Inferior parietal cortex (tissue), 1 donor: ENCODE measurements at regions not wholly inside any gene's neighbourhood (a gene's known extent, or its start where the extent isn't known, plus 50 kb on each side); places are given as distances from the start of the nearest gene placed in this dataset.
"Not testable (repeated sequence)": the region's sequence is repeated elsewhere in the genome, so short reads cannot be mapped to it uniquely, and the experiment has no call there.

Experiments
- DNase-seq: peaks from one replicate; pipeline ENCODE4 v3.0.0-alpha.2; 2016; ENCODE audit errors: extremely low spot score

DNA sequence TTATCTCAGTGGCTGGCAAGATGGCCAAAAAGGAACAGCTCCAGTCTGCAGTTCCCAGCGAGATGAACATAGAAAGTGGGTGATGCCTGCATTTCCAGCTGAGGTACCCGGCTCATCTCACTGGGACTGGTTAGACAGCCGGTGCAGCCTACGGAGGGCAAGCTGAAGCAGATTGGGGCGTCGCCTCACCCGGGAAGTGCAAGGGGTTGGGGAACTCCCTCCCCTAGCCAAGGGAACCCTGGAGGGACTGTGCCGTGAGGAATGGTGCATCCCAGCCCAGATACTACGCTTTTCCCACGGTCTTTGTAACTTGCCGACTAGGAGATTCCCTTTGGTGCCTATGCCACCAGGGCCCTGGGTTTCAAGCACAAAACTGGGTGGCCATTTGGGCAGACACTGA lies 324.7 kb downstream of the GJA1 start:
- no peak for DNase-seq

DNA sequence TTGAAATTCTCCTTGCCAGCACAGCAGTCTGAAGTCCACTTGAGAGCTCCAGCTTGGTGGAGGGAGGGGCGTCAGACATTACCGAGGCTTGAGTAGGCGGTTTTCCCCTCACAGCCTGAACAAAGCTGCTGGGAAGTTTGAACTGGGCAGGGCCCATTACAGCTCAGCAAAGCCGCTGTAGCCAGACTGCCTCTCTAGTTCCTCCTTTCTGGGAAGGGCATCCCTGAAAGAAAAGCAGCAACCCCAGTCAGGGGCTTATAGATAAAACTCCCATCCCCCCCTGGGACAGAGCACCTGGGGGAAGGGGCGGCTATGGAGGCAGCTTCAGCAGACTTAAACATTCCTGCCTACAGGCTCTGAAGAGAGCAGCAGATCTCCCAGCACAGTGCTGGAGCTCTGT lies 325.3 kb downstream of the GJA1 start:
- DNase-seq, result no peak

DNA sequence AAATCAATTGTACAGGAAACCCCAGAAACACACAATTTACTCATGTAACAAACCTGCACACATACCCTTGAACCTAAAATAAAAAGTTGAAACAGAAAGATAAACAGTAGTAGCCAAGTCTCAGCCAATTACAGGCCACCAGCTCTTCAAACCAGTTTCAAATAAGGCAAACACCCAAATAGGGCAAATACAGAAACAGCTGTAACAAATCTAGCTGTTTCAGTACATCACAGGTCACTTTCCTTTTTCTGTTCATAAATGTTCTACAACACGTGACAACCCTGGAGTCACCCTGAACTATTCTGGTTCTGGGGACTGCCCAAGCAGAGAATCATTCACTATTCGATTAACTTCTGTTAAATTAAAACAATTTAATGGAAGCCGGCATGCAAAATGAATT lies 329.0 kb downstream of the GJA1 start:
- no peak for DNase-seq

DNA sequence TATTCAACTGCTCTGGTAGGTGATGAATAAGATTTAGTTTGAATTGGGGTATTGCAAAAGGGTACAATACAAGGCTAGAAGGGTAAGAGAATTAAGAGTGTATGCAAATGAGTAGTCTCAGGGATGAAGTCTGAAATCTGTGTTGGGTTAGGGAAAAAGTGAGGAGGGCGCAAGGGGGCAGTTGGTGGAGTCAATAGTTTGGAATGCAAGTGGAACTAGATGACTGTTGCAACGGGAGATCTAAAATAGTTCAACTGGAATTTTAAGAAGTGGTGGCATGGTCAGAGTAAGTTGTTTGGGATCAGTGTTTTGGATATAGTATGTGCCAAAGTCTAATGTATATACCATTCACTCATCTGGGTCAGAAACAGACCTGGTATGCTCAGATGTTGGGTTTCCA lies 329.6 kb downstream of the GJA1 start:
- no peak for DNase-seq

DNA sequence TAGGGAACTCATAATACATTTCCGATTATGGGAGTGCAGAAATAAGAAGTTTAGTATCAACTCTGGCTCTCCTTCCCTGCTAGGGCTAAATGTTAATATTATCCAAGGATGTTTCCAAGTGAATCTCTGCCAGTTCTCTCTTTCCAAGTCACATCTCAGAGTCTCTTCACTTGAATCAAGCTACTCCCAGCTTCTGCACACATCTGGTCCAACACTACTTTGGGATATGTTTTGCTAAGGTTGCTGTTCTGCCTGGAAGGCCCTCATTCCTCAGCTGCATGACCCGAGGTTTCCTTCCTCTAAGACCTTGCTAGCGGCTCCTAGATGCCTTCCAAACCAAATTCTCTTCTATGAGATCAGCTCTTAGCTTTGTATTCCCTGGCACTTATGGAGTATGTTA lies 331.8 kb downstream of the GJA1 start:
- no peak for DNase-seq

DNA sequence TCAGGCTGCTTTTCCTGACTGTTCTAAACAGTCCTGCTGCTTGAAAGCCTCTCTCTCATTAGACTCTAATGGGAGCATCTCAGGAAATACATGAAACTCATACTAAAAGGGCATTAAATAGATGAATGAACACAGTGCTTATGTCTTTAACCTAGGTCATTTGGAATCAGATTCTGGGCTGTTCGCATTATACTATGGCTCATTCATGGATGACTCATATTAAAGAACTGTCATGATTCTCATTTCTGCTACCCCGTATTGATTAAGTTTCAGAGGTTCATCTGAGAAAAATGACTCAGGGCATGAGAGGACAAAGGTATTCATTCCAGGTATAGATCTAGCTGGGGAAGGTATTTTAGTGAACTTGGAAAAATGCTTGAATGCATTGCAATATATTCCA lies 335.5 kb downstream of the GJA1 start:
- DNase-seq, result no peak

DNA sequence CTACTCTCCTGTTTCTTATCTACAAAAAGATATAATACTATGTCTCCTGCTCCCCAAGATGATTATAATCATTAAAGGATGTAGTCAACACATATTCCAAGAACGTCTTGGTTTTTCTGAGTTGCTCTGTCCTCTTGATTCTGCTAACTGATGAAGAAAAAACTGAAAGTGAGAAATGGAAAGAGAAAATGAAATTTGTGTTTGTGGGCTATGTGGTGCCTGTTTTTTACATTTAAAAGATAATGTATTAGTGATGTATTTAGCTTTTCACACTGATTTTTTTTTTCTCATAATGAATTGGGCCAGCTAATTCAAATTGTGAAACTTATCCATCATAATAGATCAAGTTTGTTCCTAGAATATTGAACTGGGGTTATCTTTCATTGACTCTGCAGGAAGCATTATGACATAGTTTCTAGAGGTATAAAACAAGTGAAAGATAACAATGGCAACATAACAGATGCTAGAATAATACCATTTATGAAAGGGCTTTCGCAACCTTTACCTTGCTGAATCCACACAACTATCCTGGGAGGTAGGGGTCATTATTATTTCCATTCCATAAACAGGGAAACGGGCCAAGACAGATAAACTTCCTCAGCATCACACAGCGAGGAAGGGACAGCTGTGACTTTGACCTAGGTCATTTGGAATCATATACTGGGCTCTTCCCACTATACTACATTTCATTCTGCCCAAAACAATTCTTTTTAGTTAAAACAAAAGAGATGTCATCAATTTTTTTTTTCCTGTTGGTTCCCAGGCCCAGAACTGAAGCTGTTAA lies 336.7 kb downstream of the GJA1 start:
- DNase-seq, result no peak

DNA sequence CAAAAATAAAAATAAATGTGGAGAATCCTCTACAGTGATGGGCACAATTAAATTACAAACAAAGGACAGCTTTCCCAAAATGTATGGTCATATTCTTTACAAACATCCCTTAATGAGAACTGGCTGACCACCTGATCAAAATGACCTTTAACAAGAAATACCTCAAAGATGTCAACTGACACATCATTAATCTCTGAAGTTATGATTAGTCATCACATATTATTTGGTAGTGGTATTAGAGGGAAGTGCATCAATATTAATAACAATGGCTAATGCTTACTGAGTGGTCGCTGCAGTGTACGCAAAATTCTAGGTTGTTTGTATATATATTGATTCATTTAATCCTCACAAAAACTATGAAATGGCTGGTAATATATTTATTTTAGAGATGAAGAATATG lies 340.6 kb downstream of the GJA1 start:
- no peak for DNase-seq

DNA sequence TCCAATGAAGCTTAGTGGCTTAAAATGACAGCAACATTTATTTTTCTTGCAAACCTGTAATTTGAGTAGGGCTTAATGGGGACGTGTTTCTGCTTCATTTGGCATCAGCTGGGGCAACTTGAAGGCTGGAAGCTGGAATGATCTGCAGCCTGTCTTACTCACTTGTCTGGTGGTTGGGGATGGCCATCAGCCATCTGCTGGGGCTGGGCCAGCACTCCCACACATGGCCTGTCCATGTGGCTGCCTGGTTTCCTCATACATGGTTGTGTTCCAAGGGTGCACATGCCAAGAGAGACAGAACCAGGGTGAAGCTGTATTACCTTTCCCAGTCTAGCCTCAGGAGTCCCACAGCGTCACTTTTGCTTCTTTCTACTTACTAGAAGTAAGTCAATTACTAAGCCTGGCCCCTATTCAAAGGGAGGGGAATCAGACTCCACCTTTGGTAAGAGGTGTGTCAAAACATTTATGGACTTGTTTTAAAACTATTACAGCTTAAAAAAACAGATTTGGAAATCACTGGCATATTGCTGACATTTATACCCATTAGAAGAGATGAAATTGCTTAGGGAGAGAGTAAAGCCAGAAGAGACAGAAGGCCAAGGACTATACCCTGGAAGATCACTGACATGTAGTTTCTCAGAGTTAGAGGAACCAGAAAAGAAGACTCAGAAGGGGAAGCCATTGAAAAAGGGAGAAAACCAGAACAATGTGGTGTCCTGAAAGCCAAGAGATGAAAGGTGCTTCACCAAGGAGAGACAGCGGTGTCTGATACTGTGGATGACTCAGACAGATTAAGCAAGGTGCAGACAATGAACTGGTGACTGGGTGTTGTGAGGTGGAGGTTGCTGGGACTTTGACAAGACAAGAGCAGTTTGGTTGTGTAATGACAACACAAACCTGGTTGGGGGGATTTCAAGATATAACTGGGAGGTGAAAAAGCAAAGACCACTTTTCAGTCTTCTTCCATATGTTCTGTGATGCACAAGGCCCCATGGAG lies 345.2 kb downstream of the GJA1 start:
- no peak for DNase-seq

DNA sequence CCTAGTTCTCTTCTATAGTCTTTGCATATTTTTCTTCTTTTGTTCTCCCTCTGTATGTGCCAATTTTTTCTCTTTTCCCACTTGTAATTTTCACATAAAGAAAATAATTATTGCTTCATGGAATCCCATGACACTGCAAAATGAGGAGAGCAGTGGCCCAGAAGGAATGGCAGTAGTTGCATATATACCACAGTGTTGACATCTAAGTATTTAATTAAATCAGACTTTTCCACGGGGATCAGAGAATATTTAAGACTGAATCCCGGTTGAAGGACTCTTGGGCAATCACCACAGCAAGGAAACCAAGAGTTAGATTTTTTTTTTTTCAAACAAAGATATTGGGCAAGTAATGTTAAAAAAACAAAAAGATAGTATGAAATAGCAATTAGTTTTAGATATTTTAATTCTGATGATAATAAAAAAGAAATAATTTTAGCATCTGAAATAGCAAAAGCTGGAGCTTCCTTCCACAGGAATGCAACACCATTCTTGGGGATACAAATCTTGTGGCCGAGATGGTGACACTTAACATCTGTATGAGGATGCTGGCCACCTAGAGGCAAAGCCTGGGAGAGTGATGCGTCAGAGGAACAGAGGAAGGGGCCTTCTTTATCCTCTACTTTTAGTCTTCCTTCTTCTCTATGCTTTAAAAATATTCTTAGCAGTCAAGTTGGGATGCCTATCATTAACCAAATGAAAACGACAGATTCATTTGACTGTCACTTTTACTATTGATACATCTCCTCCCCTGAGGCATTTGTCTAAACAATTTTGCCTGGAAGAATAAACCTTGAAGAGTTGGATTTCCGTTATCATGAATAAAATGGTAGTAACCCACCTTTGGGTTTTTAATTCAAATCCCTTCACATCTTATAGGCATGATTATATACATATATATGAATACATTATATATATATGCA lies 356.2 kb downstream of the GJA1 start:
- no peak for DNase-seq

DNA sequence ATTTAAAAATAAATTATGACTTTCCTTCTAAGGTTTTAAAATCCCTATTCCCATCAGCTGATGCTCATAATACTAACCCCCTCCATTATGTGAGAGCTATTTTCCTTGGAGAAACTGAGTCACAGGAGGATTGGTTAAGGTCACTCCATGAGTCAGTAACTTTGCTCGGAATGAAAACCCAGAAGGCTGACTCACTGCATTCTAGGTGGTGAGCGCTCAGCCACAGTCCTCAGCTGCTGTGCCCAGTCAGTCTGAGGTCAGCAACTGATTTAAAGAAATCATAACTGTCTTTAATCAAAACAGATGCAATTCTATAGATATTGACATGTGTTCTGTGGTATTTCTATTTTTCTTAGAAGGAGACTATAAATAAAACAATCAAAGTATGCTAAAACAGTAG lies 359.2 kb downstream of the GJA1 start:
- no peak for DNase-seq

DNA sequence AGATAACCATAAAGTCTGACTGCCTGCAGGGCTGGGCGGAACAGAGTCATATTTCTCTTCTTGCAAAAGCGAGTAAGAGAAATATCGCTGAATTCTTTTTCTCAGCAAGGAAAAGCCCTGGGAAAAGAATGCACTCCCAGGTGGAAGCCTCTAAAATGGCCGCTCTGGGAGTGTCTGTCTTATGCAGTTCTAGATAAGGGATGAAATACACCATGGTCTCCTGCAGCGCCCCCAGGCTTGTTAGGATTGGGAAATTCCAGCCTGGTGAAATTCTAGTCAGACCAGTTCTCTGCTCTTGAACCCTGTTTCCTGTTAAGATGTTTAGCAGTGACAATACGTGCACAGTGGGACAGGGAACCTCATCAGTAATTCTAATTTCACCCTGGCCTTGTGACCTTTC lies 362.2 kb downstream of the GJA1 start:
- not testable (repeated sequence) for DNase-seq

DNA sequence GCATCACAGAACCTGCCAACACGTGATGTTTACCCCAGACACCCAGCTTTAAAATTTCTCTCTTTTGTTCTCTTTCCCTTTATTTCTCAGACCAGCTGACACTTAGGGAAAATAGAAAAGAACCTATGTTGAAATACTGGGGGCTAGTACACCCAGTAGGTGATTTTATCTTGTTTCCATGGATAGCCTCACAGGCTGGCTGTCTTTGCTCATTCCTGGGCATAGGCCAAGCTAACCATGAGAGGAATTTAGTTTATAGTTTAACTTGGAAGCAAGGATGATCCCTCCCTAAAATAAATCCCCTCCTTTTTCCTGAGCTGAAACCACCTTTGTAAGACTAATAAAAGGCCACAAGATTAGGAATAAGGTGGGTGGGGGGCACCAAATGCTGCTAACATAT lies 362.7 kb downstream of the GJA1 start:
- not testable (repeated sequence) for DNase-seq

DNA sequence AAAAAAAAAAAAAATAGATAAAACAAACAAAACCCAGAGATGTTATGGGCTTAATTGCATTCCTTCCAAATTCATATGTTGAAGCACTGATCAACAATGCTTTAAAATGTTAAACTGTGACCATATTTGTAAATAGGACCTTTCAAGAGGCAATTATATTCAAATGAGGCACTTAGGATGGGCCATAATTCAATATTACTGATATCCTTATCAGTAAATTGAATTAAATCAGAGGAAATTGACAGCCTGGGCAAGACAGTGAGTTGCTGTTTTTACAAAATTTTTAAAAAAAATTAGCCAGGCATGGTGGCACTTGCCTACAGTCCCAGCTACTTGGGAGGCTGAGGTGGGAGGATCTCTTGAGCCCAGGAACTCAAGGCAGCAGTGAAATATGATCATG lies 364.1 kb downstream of the GJA1 start:
- no peak for DNase-seq

DNA sequence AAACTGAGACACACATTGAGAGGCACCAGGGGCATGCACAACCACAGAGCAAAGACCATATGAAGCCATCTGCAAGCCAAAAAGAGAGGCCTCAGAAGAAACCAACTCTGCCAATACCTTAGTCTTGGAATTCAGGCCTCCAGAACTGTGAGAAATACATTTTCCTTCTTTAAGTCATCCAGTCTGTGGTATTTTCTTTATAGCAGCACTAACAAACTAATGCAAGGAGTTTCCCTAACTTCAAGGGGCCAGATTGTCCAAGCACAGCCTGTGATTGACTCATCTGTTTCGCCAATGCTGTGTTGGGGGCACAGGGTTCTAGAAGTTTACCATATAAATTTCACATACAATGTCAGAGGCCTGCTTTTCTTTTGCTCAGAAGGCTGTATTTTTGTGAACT lies 364.6 kb downstream of the GJA1 start:
- DNase-seq, result no peak

DNA sequence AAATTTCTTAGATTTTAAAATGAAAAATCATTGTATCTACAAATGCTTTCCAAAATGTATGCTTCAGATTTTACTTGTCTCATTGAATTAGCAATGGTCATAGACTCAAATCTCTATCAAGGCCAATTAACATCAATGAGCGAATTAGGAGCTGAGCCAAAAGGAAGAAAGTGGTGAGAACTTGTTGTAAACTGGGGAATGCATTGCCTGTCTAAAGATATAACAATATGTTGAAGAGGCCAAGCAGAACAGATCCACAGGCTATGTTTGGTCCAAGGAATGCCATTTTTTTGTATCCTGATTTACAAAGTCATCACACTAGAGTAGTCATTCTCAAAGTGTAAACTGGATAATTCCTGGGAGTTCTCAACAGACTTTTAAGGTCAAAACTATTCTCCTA lies 370.7 kb downstream of the GJA1 start:
- DNase-seq, result no peak

DNA sequence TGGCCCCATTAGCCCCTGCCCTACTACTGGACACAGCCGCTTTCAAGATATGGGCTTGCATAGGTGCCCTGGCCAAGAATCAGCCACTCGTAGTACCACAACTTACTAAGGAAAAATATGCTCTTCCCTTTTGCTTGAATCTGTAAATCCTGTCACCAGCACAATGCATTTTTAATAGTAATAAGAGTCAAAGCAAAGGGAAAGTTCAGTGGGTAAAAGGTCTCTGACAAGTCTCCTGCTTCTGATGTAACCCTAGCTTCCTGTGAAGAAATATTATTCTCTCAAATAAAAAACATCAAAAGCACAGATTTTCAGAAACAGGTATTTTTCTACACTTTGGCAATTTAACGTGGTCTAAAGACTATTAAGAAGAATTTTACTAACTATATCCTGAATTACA lies 373.8 kb downstream of the GJA1 start:
- no peak for DNase-seq

DNA sequence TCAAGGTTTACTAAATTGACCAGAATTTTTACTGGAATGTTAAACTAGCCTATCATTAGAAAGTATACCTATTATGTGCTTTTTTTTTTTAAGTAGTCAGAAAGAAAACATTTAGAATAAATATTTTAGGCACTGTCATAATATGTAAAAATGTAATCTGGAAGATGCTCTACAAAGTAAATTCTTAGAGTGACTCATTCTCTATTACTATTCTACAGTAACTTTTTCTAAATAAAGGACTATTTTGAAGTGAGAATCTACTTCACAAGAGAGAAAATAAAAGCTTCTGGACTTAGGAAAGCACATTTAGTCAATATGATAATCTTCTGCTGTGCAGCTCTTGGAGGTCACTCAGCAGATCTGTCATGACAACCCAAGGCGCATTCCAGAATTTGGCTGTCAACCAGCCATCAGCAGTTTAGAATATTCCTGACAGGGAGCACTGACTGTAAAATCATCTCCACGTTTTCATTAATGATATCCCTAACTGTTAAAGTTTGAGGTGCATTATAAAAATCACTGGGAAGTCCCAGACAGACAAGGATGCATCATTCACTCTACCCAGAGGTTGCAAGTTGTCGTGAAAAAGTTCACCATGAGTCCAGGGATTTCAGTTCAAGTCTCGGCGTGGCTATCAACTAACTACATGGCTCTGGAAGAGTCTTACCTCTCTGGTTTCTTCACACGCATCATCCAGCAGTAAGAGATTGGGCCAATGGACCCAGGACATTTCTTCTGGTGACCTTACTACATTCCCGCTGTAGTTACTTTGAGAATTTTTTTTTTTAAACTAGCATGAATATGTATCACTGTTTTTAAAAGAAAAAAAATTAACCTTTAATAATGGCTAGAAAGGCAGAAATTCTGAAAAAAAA lies 374.9 kb downstream of the GJA1 start:
- DNase-seq, result no peak

DNA sequence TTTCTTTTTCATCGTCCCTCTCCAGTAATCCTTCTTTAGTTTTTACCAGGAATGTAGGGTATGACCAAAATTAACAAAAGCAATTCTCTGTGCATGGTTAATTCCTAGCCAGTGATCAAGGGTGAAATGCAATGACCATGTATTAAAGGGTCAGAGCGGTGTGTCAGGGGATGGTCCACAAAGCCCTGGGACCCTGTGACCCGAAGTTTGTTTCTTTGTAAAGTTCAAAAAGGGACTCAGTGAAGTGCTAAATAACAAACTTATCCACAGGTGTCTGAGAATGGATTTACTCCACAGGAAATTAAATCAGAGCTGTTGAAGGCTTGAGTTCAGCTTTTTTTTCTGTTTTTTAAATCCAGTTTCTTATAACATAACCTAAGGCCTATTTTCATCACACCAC lies 375.7 kb downstream of the GJA1 start:
- DNase-seq, result no peak

DNA sequence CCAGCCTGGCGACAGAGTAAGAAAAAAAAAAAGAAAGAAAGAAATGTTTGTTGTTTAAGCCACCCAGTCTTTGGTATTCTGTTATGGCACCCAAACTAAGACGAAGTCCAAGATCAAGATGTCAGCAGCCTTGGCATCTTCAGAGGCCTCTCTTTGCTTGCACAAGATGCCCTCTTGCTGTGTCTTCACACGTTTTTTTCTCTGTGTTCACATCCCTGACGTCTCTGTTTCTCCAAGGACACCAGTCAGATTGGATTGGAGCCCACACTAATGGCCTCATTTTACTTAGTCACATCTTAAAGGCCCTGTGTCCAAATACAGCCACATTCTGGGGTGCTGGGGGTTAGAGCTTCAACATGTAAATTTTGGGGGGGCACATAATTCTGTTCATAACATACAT lies 380.9 kb downstream of the GJA1 start:
- no peak for DNase-seq
